HCT116 (cell line): ENCODE measurements at regions not wholly inside any gene's neighbourhood (a gene's known extent, or its start where the extent isn't known, plus 50 kb on each side); places are given as distances from the start of the nearest gene placed in this dataset.

Experiments
- CEBPB ChIP-seq: IDR thresholded peaks from 2 replicates; pipeline ENCODE4 v1.6.1; 2012; ENCODE audit warnings: low read depth
- EZH2 ChIP-seq: fragments of 200-600 bp; sonication (generic); IDR thresholded peaks from 2 replicates; pipeline ENCODE4 v1.6.1; 2017; ENCODE audit warnings: antibody characterized with exemption, mixed run types
- POLR2A ChIP-seq: IDR thresholded peaks from 2 replicates; pipeline ENCODE4 v1.7.0; 2011; ENCODE audit warnings: borderline replicate concordance; ENCODE audit not compliant: insufficient read depth, insufficient read length; ENCODE audit errors: extremely low read depth
- RAD21 ChIP-seq: IDR thresholded peaks from 2 replicates; pipeline ENCODE4 v1.6.1; 2012; ENCODE audit warnings: low read depth, mild to moderate bottlenecking
- TF ChIP-seq, protein P1 (sequence below), 3 experiments: fragments of 200-600 bp in 1 of 3; sonication (generic) in 1 of 3; IDR thresholded peaks in 2 of 3; conservative IDR thresholded peaks in 1 of 3; 2 replicates each; pipeline ENCODE4 v1.5.1; 2012 to 2017; ENCODE audit warnings: low read depth in 2 of 3, low read length in 2 of 3, antibody characterized with exemption in 1 of 3, borderline replicate concordance in 1 of 3, control low read depth in 1 of 3, mild to moderate bottlenecking in 1 of 3, mixed read lengths in 1 of 3, mixed run types in 1 of 3, moderate library complexity in 1 of 3; ENCODE audit not compliant: insufficient read depth in 1 of 3

DNA sequence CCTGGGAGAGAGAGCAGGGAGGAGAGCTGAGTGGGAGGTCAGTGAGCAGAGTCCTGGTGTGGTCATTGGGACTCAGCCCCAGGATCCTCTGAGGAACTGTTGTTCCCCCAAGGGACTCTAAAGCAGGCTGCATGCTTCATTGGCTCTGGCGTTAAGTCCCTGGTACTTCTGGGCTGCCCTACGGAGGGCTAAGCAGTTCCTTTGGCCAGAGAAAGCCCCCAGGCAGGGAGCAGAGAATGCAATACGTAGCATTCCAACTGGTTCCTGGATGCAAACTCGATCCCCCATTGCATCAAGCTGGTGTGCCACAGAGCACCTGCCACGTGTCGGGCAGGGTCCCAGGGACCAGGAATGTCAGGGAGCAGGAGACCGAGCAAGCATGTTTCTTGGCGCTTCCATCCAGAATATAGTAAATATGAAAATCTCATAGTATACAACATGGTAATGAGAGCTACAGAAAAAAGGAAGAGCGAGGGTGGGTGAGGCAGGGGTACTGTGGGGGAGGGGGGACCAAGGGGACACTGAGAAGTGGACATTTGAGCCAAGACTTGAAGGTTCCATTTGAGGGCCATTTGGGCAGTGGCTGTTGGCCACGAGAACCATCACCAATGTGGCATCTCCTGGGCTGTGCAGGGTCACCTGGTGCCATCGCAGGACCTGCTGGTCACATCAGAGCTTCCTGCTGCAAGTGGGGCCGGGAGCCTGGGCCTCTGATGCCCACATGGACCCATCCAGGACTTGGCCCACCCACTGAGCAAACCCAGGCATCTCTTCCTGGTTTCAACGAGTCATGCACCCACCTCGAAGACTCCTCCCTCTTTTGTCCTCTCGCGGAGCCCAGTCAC, 160.4 kb downstream of the ASB1 start:
- TF ChIP-seq, protein P1, sequence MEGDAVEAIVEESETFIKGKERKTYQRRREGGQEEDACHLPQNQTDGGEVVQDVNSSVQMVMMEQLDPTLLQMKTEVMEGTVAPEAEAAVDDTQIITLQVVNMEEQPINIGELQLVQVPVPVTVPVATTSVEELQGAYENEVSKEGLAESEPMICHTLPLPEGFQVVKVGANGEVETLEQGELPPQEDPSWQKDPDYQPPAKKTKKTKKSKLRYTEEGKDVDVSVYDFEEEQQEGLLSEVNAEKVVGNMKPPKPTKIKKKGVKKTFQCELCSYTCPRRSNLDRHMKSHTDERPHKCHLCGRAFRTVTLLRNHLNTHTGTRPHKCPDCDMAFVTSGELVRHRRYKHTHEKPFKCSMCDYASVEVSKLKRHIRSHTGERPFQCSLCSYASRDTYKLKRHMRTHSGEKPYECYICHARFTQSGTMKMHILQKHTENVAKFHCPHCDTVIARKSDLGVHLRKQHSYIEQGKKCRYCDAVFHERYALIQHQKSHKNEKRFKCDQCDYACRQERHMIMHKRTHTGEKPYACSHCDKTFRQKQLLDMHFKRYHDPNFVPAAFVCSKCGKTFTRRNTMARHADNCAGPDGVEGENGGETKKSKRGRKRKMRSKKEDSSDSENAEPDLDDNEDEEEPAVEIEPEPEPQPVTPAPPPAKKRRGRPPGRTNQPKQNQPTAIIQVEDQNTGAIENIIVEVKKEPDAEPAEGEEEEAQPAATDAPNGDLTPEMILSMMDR (IDR thresholded peaks at IDR 0.05 in 2 of 3, conservative IDR thresholded peaks at IDR 0.05 in 1 of 3; ENCODE audit: borderline replicate concordance in 1 of 3, insufficient read depth in 1 of 3, low read depth in 2 of 3, low read length in 2 of 3): no peak
- TF ChIP-seq EZH2: no peak
- no peak for TF ChIP-seq CEBPB
- TF ChIP-seq RAD21: no peak
- TF ChIP-seq POLR2A: no peak
